SK-N-SH treated with all-trans-retinoic acid at 6 μM for 48 hours (cell line): ENCODE measurements at regions not wholly inside any gene's neighbourhood (a gene's known extent, or its start where the extent isn't known, plus 50 kb on each side); places are given as distances from the start of the nearest gene placed in this dataset.

ENCODE experiments used
- ATAC-seq: fragments of 200-7000 bp; cut with Tn5 transposase; 3 replicates; pipeline ENCODE4 v1.9.1; 2020; ENCODE audit warnings: mild to moderate bottlenecking, moderate library complexity
- ARNTL ChIP-seq: fragments of 450-650 bp; formaldehyde crosslinking; IDR thresholded peaks from 2 replicates; pipeline ENCODE4 v1.5.0; 2020; ENCODE audit warnings: low read depth, mild to moderate bottlenecking, moderate library complexity, borderline replicate concordance
- BACH2 ChIP-seq: fragments of 250-450 bp; sonication (Bioruptor Pico); IDR thresholded peaks from 2 replicates; pipeline ENCODE4 v1.9.0; 2021; ENCODE audit warnings: mild to moderate bottlenecking, borderline replicate concordance
- CREB5 ChIP-seq: fragments of 250-450 bp; sonication (Bioruptor Pico); IDR thresholded peaks from 2 replicates; pipeline ENCODE4 v1.5.1; 2020; ENCODE audit warnings: low read depth, mild to moderate bottlenecking, moderate library complexity
- CSDC2 ChIP-seq: fragments of 250-450 bp; sonication (Bioruptor Pico); IDR thresholded peaks from 2 replicates; pipeline ENCODE4 v1.5.0; 2020; ENCODE audit warnings: mild to moderate bottlenecking, moderate library complexity
- CSRNP3 ChIP-seq: fragments of 250-450 bp; sonication (Bioruptor Pico); IDR thresholded peaks from 2 replicates; pipeline ENCODE4 v1.5.1; 2021; ENCODE audit warnings: mild to moderate bottlenecking, moderate library complexity
- ESRRG ChIP-seq: fragments of 250-450 bp; sonication (Bioruptor Pico); IDR thresholded peaks from 2 replicates; pipeline ENCODE4 v1.6.1; 2021; ENCODE audit warnings: mild to moderate bottlenecking
- GLIS3 ChIP-seq: fragments of 250-450 bp; sonication (Bioruptor Pico); IDR thresholded peaks from 2 replicates; pipeline ENCODE4 v1.5.0; 2020; ENCODE audit warnings: mild to moderate bottlenecking, moderate library complexity
- ISL1 ChIP-seq: fragments of 250-450 bp; sonication (Bioruptor Pico); IDR thresholded peaks from 2 replicates; pipeline ENCODE4 v2.1.2; 2022; ENCODE audit warnings: mild to moderate bottlenecking, moderate library complexity
- OSR1 ChIP-seq: fragments of 250-450 bp; sonication (Bioruptor Pico); IDR thresholded peaks from 2 replicates; pipeline ENCODE4 v1.8.0; 2022; ENCODE audit warnings: moderate library complexity, mild to moderate bottlenecking, inconsistent platforms
- PATZ1 ChIP-seq: fragments of 250-450 bp; sonication (Bioruptor Pico); IDR thresholded peaks from 2 replicates; pipeline ENCODE4 v1.8.0; 2020; ENCODE audit warnings: mild to moderate bottlenecking, moderate library complexity, borderline replicate concordance
- PPARA ChIP-seq: fragments of 250-450 bp; sonication (Bioruptor Pico); IDR thresholded peaks from 2 replicates; pipeline ENCODE4 v1.5.0; 2020; ENCODE audit warnings: mild to moderate bottlenecking, borderline replicate concordance
- RARB ChIP-seq: fragments of 250-450 bp; sonication (Bioruptor Pico); IDR thresholded peaks from 2 replicates; pipeline ENCODE4 v1.8.0; 2021; ENCODE audit warnings: mild to moderate bottlenecking, moderate library complexity
- SNAI2 ChIP-seq: fragments of 250-450 bp; sonication (Bioruptor Pico); IDR thresholded peaks from 2 replicates; pipeline ENCODE4 v1.5.0; 2020; ENCODE audit warnings: mild to moderate bottlenecking, moderate library complexity
- TCF4 ChIP-seq: fragments of 250-450 bp; sonication (Bioruptor Pico); IDR thresholded peaks from 2 replicates; pipeline ENCODE4 v1.8.0; 2021; ENCODE audit warnings: mild to moderate bottlenecking, moderate library complexity, borderline replicate concordance
- TOX ChIP-seq: fragments of 250-450 bp; sonication (Bioruptor Pico); IDR thresholded peaks from 2 replicates; pipeline ENCODE4 v1.8.0; 2021; ENCODE audit warnings: mild to moderate bottlenecking, moderate library complexity, borderline replicate concordance
- TSHZ2 ChIP-seq: fragments of 250-450 bp; sonication (Bioruptor Pico); IDR thresholded peaks from 2 replicates; pipeline ENCODE4 v1.5.0; 2020; ENCODE audit warnings: mild to moderate bottlenecking, moderate library complexity
- ZC3H10 ChIP-seq: fragments of 250-450 bp; sonication (Bioruptor Pico); IDR thresholded peaks from 2 replicates; pipeline ENCODE4 v1.5.1; 2021; ENCODE audit warnings: mild to moderate bottlenecking, moderate library complexity
- ZFP3 ChIP-seq: fragments of 250-450 bp; sonication (Bioruptor Pico); IDR thresholded peaks from 2 replicates; pipeline ENCODE4 v1.5.0; 2020; ENCODE audit warnings: mild to moderate bottlenecking, moderate library complexity
- ZFP30 ChIP-seq: fragments of 450-650 bp; formaldehyde crosslinking; IDR thresholded peaks from 2 replicates; pipeline ENCODE4 v1.5.0; 2022; ENCODE audit warnings: mild to moderate bottlenecking, moderate library complexity
- ZNF565 ChIP-seq: fragments of 450-650 bp; formaldehyde crosslinking; conservative IDR thresholded peaks from 2 replicates; pipeline ENCODE4 v1.5.0; 2020; ENCODE audit warnings: low read depth, mild to moderate bottlenecking, moderate library complexity
- ZNF70 ChIP-seq: fragments of 450-650 bp; formaldehyde crosslinking; IDR thresholded peaks from 2 replicates; pipeline ENCODE4 v1.5.0; 2020; ENCODE audit warnings: mild to moderate bottlenecking, moderate library complexity

GRCh38 chr5:39846144-39846543, 421.4 kb upstream of the DAB2 start:
- ATAC-seq: no peak
- TF ChIP-seq BACH2 (CRISPR knock-in tag) (no peak), PATZ1 (CRISPR knock-in tag) (no peak), RARB (no peak), ARNTL (CRISPR knock-in tag) (no peak), CSRNP3 (CRISPR knock-in tag) (no peak), ZC3H10 (CRISPR knock-in tag) (no peak), ZNF70 (CRISPR knock-in tag) (no peak), ISL1 (CRISPR knock-in tag) (no peak), SNAI2 (CRISPR knock-in tag) (no peak), ZFP3 (CRISPR knock-in tag) (no peak), ZNF565 (CRISPR knock-in tag) (no peak), PPARA (CRISPR knock-in tag) (no peak), ZFP30 (CRISPR knock-in tag) (no peak), TSHZ2 (CRISPR knock-in tag) (no peak), CSDC2 (CRISPR knock-in tag) (no peak), CREB5 (no peak), TCF4 (CRISPR knock-in tag) (no peak), ESRRG (CRISPR knock-in tag) (no peak), OSR1 (CRISPR knock-in tag) (no peak)

GRCh38 chr5:39843767-39844166, 419.0 kb upstream of the DAB2 start:
- TF ChIP-seq ZNF70 (CRISPR knock-in tag): no peak
- ATAC-seq: no peak

- no peak for ATAC-seq
- TF ChIP-seq ISL1 (CRISPR knock-in tag) (no peak), RARB (no peak), TOX (CRISPR knock-in tag) (no peak), TSHZ2 (CRISPR knock-in tag) (no peak), ZNF565 (CRISPR knock-in tag) (no peak), ZC3H10 (CRISPR knock-in tag) (no peak), GLIS3 (no peak), SNAI2 (CRISPR knock-in tag) (no peak)
Observed at GRCh38 chr5:39835371-39835770, 410.6 kb upstream of the DAB2 start.
